GM18511 (cell line): ENCODE measurements at regions not wholly inside any gene's neighbourhood (a gene's known extent, or its start where the extent isn't known, plus 50 kb on each side); places are given as distances from the start of the nearest gene placed in this dataset.
"Not testable (repeated sequence)": the region's sequence is repeated elsewhere in the genome, so short reads cannot be mapped to it uniquely, and the experiment has no call there.

Experiments used
- ATAC-seq: cut with Tn5 transposase; IDR thresholded peaks from one replicate; pipeline ENCODE4 v1.9.1; 2021; ENCODE audit warnings: mild to moderate bottlenecking, moderate library complexity; ENCODE audit not compliant: unreplicated experiment

DNA sequence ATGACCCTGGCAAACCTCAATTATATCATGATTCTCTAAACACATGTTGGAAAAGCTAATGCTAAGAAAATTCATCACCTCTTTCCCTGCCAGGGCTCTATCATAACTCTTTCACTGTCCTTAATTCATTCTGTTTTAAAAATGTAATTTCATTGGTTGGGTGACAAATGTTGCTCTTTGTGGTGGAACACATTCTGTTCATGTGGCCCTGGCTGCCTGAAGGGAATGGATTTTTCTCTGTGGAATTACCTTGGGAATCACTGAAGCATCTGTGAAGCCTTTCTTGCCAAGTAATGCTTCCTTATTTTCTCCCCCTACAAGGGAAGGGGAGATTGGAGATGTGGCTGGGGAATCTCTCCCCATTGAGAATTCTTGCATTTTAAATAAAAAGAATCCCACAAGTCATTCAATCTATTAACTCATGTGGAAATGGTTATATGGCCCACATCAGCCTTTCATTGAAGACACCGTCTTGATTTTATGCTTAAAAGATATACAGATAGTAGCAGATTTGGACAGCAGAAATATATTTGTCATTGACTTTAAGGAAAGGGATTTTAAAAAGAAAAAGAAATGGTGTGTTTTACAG lies 201.8 kb upstream of the NMUR2 start:
- no peak for ATAC-seq

DNA sequence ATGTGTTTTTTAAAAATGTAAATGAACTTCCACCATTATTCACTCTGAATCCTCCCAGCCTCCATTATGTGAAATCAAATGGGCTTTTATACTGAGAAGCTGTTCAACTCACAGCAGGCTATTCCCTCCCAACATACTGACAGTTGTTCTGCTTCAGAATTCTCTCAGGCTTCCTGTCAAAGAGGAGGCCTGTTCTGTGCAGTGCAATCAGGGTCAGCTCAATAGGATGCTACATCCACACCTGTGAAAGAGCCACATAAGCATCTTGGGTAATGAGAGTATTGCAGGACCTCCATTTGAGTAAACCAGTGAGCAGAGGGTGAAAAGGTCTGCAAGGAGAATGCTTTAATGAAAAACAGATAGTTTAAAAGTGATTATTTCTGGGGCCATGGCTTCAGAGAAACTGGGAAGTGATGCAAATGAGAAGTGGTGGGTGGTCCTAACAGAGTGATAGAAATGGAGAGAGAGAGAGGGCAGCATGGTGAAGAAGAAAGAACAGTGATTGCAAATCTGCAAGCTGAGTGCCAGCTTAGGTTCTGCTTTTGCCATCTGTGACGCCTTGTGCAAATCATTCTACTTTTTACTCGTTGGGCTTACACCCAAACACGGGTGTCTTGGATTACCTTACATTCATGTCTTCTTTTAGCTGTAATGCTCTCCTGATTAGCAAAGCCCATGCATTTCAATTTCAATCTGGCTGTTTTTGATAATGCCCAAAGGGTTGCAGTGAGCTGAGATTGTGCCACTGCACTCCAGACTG lies 202.5 kb upstream of the NMUR2 start:
- no peak for ATAC-seq

DNA sequence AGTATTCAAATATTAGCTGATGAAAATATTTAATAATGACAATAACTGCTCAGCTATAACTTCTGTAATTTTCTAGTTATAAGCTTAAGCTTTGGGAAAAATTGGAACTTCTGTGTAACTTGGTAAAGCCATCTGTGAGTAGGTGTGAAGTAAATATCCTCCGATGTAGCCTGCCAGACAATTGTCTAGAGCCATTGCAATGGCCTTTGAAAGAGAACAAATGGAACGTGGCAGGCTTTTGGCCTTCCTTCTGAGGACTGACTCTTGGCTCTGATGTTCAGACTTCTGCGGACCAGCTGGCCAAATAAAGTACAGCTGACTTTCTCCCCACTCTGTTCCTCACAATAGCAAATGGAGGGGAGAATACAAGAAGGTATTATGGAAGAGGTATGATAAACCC lies 203.4 kb upstream of the NMUR2 start:
- ATAC-seq = no peak

DNA sequence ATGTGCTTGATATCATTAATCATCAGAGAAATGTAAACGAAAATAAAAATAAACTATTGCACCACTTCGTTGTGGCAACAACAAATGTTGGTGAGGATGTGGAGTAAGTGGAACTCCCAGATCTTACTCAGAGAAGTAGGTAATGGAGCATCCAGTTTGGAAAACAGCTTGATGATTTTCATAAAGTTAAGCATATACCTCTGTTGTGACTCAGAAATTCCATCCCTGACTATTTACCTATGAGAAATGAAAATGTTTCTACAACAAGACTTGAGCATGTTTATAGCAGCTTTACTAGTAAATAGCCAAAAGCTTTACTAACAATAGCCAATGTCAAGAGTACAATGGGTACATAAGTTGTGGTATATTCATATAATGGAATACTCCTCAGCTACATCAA lies 214.7 kb upstream of the NMUR2 start:
- no peak for ATAC-seq

DNA sequence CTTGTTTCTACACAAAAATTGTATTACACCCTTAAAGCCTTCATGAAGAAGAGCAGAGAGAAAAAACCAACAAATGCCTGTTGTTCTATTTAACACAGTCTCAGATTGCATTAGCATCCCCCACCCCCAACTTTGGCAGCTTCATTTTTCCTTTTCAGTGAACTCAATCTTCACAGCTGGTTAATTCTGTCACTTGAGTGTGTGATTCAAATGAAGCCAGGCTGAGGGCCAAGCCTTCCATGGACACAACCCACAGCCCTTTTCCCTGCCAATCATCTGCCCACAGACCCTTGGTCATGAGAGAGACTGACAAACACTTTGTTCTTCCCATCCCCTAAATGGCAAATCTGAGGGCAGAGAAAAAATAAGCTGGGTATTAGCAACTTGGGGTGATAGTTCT lies 217.5 kb upstream of the NMUR2 start:
- no peak for ATAC-seq

DNA sequence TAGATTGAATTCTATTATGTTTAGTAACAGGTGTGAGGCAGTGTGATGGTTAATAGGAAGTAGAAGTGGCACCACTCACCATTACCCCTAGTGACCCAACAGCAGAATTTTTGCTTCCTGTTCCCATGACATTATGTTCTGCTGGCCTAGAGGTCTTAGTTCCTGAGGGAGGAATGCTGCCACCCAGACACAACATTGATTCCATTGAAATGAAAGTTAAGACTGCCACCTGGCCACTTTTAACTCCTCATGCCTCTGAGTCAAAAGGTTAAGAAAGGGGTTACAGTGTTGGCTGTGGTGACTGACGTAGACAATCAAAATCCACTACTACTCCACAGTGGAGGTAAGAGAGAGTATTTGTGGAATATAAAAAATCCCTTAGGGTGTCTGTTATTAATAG lies 218.9 kb upstream of the NMUR2 start:
- ATAC-seq = no peak

DNA sequence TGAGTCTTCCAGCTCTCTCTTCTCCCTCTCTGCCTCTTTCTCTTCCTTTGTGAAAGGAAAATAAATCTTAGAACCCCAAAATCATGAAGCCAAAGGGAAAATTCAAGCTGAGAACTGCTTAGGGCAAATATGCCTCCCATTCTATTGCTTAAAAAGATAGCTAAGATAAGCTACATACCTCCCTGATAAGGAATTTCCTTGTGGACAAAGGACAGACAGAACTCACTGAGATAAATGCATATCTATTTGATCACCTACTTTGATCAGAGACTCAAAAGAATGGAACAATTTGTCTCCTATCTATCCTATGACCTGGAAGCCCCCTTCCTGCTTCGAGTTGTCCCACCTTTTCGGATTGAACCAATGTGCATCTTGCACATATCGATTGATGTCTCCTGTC lies 220.6 kb upstream of the NMUR2 start:
- ATAC-seq = no peak

DNA sequence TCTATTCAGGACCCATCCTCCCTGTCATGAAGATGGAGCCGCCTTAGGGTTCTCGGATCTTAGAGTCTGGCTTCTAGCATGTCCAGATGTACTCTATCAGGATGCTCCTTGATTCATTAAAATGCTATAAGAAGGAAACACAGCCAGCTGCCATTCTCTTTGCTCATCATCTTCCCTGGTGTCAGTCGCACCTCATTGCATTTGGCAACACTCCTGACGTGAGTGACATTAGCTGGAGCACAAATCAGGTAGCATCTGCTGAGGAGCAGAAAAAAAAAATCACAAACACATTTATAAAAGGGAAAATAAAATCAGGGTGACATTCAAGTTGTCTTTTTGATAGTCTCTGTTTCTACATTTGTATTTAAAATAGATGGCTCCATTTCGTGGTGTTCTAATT lies 226.1 kb upstream of the NMUR2 start:
- ATAC-seq = no peak

DNA sequence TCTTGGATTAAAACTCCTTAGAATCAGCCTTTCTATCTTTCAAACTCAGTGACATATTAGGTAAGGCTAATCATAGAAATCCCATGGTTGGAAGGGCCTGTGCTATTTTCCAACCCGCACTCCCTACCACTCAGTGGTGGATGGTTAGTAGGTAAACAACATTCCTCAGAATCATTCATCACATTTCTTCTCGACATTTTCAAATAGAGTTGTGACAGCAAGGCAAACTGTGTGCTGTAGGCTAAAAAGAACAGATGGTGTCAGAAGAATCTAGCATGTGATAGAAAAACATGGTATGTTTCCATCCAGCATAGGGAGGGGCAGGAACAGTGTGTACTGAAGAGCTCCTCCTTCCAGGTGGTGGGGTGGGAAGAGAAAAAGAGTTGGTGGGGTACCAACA lies 227.3 kb upstream of the NMUR2 start:
- ATAC-seq = no peak

DNA sequence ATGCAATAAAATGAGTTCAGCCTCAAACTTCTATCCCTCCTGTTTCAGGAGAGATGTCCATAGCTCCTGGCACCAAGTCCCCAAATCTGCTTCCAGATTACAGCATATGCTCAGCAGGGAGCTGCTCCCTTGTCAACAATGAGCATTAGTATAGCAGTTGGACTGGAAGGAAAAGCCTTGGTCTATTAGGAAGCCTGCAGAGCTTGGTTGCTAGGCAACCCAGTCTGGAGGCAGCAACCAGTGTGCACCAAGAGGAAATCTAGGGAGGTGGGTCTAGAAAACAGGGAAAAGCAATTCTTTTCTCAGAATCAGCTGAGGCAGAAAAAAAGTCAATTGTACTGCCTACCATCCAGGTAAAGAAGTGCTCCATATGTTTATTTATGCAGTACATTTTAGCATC lies 229.5 kb upstream of the NMUR2 start:
- no peak for ATAC-seq

DNA sequence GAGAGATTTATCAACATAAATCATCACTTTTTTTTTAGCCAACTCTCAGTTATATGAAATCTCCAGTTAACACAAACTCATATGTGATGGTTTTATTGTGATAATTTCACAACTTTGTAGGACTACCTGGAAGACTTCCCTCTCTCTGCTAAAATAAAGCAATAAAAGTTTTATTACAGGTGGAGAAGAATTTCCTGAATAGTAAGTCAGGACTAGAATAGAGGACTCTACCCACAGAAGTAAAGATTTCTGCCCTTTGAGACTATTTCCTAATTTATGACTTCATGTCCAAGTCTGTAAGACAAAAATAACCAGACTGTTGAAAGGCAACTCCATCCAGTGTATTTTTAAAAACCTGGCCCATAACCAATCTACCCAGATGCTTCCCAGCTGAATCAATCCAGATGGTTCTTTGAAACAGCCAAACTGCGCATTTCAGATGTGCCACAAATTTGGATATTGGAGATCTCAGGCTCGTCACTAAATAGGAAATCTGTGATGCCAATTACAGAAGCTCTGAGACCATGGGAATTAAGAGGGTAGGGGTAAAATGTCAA lies 234.0 kb upstream of the NMUR2 start:
- no peak for ATAC-seq

DNA sequence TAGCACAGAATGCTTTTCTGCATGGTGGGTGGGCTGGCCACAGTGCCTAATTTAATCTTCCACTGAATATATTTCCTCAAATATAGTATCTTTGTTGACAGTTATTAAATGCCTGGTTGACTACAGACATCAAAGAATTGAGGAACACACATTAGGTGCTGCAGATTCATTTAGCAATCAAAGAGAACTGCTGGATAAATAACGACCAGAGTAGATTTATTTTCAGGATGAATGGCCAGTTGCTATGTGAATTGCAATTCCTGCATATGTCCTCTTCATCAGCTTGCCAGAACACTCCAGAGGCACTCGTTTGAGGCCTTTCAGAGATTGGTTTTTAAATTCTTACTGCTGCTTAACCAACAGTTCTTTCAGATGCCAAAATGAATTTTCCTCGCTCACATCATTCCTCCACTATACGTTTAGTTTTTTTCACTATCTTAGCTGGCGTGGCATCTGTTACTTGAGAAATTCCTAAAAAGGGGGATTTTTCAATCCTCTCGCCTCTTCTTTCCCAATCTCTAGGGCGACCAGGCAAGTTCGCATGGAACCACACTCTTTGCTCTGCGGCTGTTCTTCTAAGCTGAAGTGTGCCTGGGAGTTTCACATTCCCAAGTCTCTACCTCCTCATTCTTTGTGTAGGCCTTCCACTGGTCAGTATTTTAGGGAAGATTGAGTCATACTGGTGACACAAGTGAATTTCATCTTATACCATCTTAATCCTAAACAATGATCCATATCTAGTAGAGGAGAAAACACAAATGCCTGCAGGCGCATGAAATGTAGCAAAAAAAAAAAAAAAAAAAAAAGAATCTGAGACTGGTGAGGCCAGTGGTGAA lies 237.1 kb upstream of the NMUR2 start:
- no peak for ATAC-seq

DNA sequence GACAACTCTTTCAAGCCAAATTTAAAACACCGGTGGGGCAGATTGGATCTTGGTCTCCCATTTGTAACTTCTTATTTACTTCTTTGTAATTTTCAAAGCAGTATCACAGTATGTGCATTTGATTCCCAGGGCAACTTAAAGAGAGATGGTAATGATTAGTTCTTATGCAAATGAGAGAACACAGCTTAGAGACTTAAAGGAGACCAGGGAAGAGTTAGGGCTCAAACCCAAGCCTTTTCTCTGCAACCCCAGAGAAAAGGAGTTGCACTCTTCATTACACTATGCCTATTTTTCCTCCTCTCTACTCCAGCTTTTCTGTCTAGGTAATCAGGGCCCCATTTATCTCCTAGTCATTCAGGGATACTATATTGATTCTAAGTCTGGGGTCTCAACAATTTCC lies 237.8 kb upstream of the NMUR2 start:
- ATAC-seq = no peak

DNA sequence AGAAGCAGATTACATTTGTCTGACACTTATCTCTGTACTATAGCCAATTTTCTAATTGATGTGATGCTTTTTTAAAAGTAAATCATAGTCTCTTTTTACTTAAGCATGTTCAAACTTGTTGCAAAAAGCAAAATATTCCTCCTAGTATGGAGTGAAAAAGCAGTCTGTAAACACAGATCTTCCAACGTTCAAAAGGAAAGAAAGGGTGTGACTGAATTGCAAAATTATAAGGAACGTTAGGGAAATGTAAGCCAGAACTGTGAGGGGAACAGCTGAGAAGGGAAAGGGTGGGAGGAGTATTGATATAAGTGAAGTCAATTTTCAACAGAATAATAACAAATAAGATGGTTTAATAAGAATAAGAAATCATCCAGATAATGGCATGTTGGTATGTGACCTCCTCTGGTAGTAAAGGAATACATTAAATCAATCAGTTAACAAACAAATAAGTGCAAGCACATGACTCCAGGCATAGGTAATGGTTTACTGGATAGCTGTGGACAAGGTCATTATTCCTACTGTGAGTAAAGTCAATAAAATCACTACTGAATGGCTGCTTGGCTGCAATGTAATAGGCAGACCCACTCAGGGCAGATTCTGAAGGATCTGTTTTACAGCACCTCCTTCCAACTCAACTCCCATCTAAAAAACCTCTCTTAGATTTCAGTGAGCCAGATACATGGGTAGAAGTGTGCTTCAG lies 239.1 kb upstream of the NMUR2 start:
- ATAC-seq = no peak

DNA sequence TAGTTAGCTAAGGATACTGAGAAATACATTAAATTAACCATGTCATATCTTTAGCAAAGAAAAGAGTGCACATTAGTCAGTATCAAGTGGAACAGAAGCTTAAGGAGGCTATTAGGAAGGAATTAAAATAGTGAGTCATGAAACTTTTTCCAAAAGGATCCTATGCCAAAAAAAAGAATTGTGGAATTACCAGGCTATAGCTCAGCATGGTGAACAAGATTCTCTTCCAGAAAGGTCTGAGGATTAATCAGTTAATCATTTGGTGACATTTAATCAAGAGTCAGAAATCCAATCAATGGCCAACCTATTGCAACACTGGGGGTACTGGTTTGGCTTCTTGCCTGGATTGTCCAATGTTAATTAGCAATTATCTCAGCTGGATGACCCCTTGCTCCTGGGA lies 244.5 kb upstream of the NMUR2 start:
- ATAC-seq = no peak

DNA sequence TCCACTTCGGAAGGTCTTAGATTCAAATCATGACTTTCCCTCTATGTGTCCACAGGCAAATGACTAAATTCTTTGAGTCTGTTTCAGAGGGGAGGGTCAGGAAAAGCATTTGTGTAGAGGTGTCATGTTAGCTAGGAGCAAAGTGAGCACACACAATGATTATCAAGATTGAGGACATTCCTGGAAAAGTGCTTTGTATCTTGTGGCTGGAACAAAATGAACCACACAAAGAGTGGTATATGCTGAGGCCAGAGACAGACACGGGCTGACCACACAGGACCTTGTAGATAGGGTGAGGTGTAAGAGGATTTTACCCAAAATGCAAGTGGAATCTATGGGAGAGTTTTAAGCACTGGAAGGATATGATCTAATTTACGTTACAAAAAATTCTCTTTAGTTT lies 245.3 kb upstream of the NMUR2 start:
- ATAC-seq = no peak

DNA sequence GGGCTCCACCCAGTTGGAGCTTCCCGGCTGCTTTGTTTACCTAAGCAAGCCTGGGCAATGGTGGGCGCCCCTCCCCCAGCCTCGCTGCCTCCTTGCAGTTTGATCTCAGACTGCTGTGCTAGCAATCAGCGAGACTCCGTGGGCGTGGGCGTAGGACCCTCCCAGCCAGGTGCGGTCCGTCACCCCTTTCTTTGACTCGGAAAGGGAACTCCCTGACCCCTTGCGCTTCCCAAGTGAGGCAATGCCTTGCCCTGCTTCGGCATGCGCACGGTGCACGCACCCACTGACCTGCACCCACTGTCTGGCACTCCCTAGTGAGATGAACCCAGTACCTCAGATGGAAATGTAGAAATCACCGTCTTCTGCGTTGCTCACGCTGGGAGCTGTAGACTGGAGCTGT lies 254.4 kb upstream of the NMUR2 start:
- not testable (repeated sequence) for ATAC-seq

DNA sequence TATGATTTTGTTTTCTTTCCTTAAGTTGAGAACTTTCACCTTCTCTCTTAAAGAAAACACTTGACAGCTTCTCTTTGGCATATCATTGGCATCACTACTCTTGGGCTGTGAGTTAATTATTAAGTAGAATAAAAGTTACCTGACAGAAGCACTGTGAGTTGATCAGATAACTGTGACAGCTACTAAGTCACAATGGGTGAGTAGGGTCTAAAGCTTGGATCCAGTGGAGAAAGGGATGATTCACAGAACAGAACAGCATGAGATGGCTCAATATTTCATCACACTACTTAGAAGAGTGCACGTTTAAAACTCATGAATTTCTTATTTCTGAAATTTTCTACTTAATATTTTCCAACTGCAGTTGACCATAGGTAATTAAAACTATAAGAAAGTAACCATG lies 268.5 kb upstream of the NMUR2 start:
- no peak for ATAC-seq

DNA sequence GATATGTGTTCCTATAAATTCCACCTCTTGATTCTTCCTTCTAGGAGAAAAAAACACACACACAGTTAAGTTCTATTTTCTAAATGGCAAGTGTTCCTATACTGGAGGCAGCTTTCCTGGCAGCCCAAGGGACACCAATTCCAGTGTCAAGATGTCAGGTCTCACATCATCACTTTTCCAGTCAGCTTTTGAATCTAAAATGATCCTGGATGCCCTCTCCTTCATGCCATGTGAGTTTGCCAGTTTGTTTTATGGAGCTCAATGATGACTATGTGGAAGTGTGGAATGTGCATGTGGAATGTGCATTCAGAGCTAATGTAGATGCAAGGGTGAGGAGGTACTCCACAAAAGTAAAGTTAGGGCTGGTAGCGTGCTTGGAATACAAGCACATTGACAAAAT lies 269.3 kb upstream of the NMUR2 start:
- ATAC-seq = no peak

DNA sequence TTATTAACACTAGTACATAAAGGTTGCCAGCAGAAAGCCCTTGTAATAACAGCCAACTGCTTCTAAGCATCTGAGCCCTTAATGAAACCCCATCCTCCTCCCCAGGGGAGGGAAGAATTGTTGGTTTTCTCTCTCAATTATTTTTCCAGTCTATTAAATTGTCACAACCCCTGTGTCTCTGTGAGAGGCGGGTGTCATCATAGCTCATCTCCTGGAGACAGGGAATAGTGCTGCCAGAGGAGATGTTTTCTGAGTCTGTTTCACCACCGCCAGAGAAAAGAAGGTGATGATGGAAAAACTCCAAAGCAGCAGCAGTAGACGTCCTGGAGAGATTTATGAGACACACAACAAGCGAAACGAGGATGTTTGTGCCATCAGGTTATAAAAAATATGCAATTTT lies 271.1 kb upstream of the NMUR2 start:
- ATAC-seq = no peak

DNA sequence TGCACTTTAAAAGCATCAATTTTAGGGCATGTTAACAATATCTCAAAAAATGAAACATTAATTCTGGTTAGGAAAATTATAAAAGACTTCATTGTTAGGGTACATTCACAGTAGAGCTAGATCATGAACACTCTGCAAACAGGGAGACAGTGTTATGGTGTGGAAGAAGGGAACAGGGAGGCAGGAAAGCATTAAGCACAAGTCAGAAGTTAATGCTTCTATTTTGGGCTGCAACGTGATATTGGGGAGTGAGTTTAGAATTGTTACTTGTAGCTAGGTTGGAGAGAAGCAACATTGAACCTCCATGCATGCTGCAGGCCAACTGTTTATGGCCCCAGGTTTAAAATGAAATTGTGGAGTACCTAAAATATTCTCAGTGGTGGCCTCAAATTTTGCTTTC lies 278.1 kb upstream of the NMUR2 start:
- no peak for ATAC-seq
